WERI-Rb-1 (cell line): ENCODE measurements at regions not wholly inside any gene's neighbourhood (a gene's known extent, or its start where the extent isn't known, plus 50 kb on each side); places are given as distances from the start of the nearest gene placed in this dataset.

ENCODE experiments used
- DNase-seq: peaks from one replicate; pipeline ENCODE4 v3.0.0-alpha.2; 2020
- H3K27ac ChIP-seq: fragments of 250-450 bp; sonication (Bioruptor Pico); 2 replicates; pipeline ENCODE4 v1.5.1; 2020; ENCODE audit warnings: mild to moderate bottlenecking, moderate library complexity
- H3K27me3 ChIP-seq: fragments of 250-450 bp; sonication (Bioruptor Pico); 2 replicates; pipeline ENCODE4 v1.5.1; 2021; ENCODE audit warnings: mild to moderate bottlenecking, low read depth, moderate library complexity; ENCODE audit not compliant: insufficient read depth, severe bottlenecking
- H3K36me3 ChIP-seq: fragments of 250-450 bp; sonication (Bioruptor Pico); 2 replicates; pipeline ENCODE4 v1.5.1; 2020; ENCODE audit warnings: mild to moderate bottlenecking, moderate library complexity
- H3K4me3 ChIP-seq: 2 replicates; pipeline ENCODE4 v1.5.1; 2011; ENCODE audit warnings: low read depth, mild to moderate bottlenecking, control low read depth, low read length
- H3K9me3 ChIP-seq: fragments of 250-450 bp; sonication (Bioruptor Pico); 2 replicates; pipeline ENCODE4 v1.5.1; 2021; ENCODE audit warnings: mild to moderate bottlenecking, moderate library complexity; ENCODE audit not compliant: severe bottlenecking
- CTCF ChIP-seq: IDR thresholded peaks from 2 replicates; pipeline ENCODE4 v1.5.1; 2011; ENCODE audit warnings: low read depth, mild to moderate bottlenecking, control low read depth, inconsistent platforms, low read length

DNA sequence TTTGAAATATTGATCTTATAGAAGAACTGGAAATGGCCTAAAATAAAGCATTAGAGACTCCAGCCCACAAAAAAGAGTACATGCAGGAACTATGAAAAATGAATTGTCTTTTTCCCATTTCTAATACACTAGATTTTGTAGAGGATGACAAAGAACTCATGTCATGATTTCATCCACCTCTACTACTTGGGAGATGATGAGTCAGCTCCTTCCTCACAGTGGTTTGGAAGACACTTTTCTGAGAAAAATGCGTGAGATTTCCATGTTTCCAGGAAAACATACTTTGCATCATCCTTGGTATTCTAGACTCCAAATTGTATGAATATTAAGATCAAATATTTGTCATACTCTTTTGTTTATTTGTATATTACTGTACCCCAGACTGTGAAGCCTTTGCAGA lies 500.5 kb downstream of the FAM181B start:
- no peaks in the 10 kb centered on the region for H3K27me3 ChIP-seq

DNA sequence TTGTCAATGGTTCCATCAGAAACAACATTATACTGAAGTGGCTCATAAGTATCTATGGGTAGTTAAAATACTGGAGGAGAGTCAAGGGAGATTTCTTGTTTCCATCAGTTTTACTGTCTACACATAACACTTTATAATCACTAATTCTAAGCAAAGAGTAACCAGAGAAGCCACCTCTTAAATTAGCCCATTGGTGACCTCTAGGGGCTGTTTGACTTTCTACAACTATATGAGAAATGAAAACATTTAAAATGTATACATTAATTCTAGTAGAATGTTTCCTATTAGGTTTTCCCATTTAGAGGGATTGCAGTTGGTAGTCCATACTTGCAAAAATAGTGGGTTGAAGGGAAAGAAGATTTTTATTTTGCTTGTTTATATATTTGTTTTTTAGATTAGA lies 504.3 kb downstream of the FAM181B start:
- no peaks in the 10 kb centered on the region for H3K27me3 ChIP-seq
- no peaks in the 10 kb centered on the region for H3K9me3 ChIP-seq
- no peaks in the 10 kb centered on the region for H3K36me3 ChIP-seq
- H3K4me3 ChIP-seq: no peak overlapping the region
- no peak for DNase-seq
- TF ChIP-seq CTCF: no peak
- no peak overlapping the region for H3K27ac ChIP-seq

More for the DNA sequence above, 500.5 kb downstream of the FAM181B start:
- no peak overlapping the region for H3K4me3 ChIP-seq
- no peaks in the 10 kb centered on the region for H3K9me3 ChIP-seq
- H3K36me3 ChIP-seq: no peaks in the 10 kb centered on the region
- DNase-seq: no peak
- TF ChIP-seq CTCF: no peak
- H3K27ac ChIP-seq: no peak overlapping the region

DNA sequence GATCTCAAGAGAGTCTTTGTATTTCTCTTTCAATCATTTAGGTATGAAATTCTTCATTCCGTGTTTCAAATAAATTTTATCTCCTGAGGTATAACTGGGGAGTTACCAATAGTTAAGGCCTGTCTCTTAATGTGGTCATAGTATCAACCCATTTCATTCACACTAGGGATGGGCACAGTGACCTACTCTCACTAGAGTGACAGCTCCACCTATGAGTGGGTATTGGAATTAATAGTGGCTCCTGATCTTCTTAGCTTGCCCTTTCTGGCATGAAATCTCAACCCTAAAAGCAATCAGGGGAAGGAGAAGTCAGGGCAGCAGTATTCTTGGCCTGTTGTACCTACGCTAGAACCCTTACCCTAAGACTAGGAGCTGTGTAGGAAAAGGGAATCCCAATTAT lies 507.7 kb downstream of the FAM181B start:
- DNase-seq: no peak
- H3K27ac ChIP-seq: no peak overlapping the region
- H3K27me3 ChIP-seq: no peaks in the 10 kb centered on the region
- H3K4me3 ChIP-seq: no peak overlapping the region
- no peaks in the 10 kb centered on the region for H3K9me3 ChIP-seq
- H3K36me3 ChIP-seq: no peaks in the 10 kb centered on the region
- TF ChIP-seq CTCF: peak; percentile 55; the same call in 1 of the 2 replicates

- Histone ChIP-seq H3K27ac (no peak overlapping the region), H3K9me3 (no peaks in the 10 kb centered on the region), H3K4me3 (no peak overlapping the region), H3K27me3 (no peaks in the 10 kb centered on the region), H3K36me3 (no peaks in the 10 kb centered on the region)
- no peak for DNase-seq
- TF ChIP-seq CTCF: no peak
These were observed 508.2 kb downstream of the FAM181B start for GRCh38 chr11:82225502-82225901.

DNA sequence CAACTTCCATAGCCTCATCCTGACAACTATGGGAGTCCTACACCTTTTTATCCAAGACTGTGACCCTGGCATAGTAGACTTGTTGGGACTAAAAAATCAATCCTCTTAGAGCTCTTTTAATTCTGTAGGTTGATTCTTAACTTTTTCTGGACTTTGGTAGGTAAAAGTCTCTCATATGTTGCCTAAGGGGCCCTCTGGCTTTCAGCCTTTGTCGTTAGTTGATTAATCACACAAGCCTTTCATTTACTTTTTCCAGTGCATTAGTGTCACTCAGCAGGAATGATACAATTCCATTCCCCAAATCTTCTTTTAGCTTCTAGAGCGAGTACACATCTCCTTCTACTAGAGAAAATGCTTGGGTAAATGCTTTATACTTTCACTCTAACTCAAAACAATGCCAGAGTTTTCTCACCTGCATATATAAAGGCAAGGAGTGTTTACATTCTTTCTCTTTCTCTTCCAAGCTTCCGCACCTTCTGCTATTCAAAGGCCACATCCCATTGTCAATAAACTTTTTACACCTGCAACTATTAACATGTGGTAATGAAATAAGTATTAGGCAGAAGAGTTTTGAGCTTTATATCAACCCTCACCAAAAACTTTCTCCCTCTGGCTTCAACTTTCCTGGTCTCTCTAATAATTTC lies 516.6 kb downstream of the FAM181B start:
- Histone ChIP-seq H3K4me3 (no peak overlapping the region), H3K27ac (no peak overlapping the region), H3K36me3 (no peaks in the 10 kb centered on the region), H3K9me3 (no peaks in the 10 kb centered on the region), H3K27me3 (no peaks in the 10 kb centered on the region)
- TF ChIP-seq CTCF: no peak
- DNase-seq: no peak

- DNase-seq: no peak
These were observed 523.7 kb downstream of the FAM181B start for GRCh38 chr11:82210011-82210410.

More at GRCh38 chr11:82210011-82210410, 523.7 kb downstream of the FAM181B start:
- no peaks in the 10 kb centered on the region for H3K9me3 ChIP-seq
- no peak overlapping the region for H3K4me3 ChIP-seq
- H3K27ac ChIP-seq: no peak overlapping the region
- no peaks in the 10 kb centered on the region for H3K36me3 ChIP-seq
- H3K27me3 ChIP-seq: no peaks in the 10 kb centered on the region
- no peak for TF ChIP-seq CTCF
